ENCODE measurements at regions not wholly inside any gene's neighbourhood (a gene's known extent, or its start where the extent isn't known, plus 50 kb on each side); places are given as distances from the start of the nearest gene placed in this dataset.

- TF ChIP-seq SPI1 (IDR thresholded peaks at IDR 0.05; ENCODE audit: borderline replicate concordance, insufficient read depth, low read depth, low read length), result no peak
- TF ChIP-seq ZNF622 (IDR thresholded peaks at IDR 0.05), result no peak
- intact Hi-C loops (cut with micrococcal nuclease; ENCODE audit: unreplicated experiment), result no loop called here
- in situ Hi-C loops (cut with MboI), result no loop called here
These were observed 208.1 kb upstream of the SAMSN1 start for GRCh38 chr21:14754259-14754604.

GRCh38 chr21:14753466-14754258 lies 207.5 kb upstream of the SAMSN1 start:
- no peak overlapping the region for H2AFZ ChIP-seq (ENCODE audit: control insufficient read depth, low read depth, low read length)
- POLR2A ChIA-PET, result no interaction called here
- no peaks in the 10 kb centered on the region for H4K20me1 ChIP-seq (ENCODE audit: control insufficient read depth, insufficient read depth)
- DNase-seq (ENCODE audit: low read depth, low spot score) (no peak), FAIRE-seq (no peak), ATAC-seq (no peak)
- no peaks in the 10 kb centered on the region for H3K27me3 ChIP-seq (replicated peaks in 1 of 2; ENCODE audit: control insufficient read depth in 2 of 2, insufficient read depth in 2 of 2, low read length in 1 of 2)
- SMC1A ChIA-PET (ENCODE audit: uncharacterized antibody, unreplicated experiment), result no interaction called here
- intact Hi-C loops (cut with micrococcal nuclease; ENCODE audit: unreplicated experiment) (no loop called here), in situ Hi-C loops (cut with MboI) (no loop called here)
- H3K4me2 ChIP-seq (ENCODE audit: control insufficient read depth, insufficient read depth), result no peak overlapping the region
- H3K36me3 ChIP-seq (ENCODE audit: control insufficient read depth in 2 of 2, insufficient read depth in 2 of 2, low read length in 1 of 2), result no peaks in the 10 kb centered on the region
- H3K4me1 ChIP-seq (ENCODE audit: control insufficient read depth, insufficient read depth, low read length), result 0 out of 2 replicates have a peak, but pooled peaks cover 3% of the 10 kb centered on the region
- no peaks in the 10 kb centered on the region; the same call in 2 of the 3 replicates for H3K9me3 ChIP-seq (replicated peaks; ENCODE audit: control insufficient read depth, insufficient read depth, low read length)
- H3K4me3 ChIP-seq, result no peak overlapping the region
- RAD21 ChIA-PET (ENCODE audit: unreplicated experiment), result interaction anchor here (1.6 kb wide), 1 partner anchor 10 kb away, joined by 3 read pairs; no protein-coding TSS in a partner anchor
- CTCF ChIA-PET, result interaction anchor here (0.6 to 2.0 kb wide), 3 partner anchors 16 to 26 kb away, joined by 3 to 5 read pairs (median 4); no protein-coding TSS in a partner anchor
- no TSS peak for BruUV-seq (replicated peaks)
- WGBS (ENCODE audit: insufficient coverage, insufficient replicate concordance, low lambda C conversion rate, missing lambda C conversion rate), result 47% methylated on average over 2 of the region's 2 CpGs
- no peak overlapping the region for H3K27ac ChIP-seq (ENCODE audit: control insufficient read depth, insufficient read depth)
- H3K9ac ChIP-seq (ENCODE audit: control insufficient read depth, insufficient read depth, low read length), result no peak overlapping the region
- H3K79me2 ChIP-seq (ENCODE audit: control insufficient read depth, insufficient read depth, low read length), result no peaks in the 10 kb centered on the region
- TF ChIP-seq ZBTB11 (CRISPR knock-in tag; IDR thresholded peaks at IDR 0.05) (no peak), IKZF1 (conservative IDR thresholded peaks at IDR 0.05) (no peak), PAX8 (IDR thresholded peaks at IDR 0.05) (no peak), MTA2 (IDR thresholded peaks at IDR 0.05; ENCODE audit: low read depth) (no peak), MEF2A (IDR thresholded peaks at IDR 0.05; ENCODE audit: insufficient read depth, low read depth, low read length) (no peak), TBL1XR1 (IDR thresholded peaks at IDR 0.05; ENCODE audit: low read depth, low read length) (no peak), ZNF24 (IDR thresholded peaks at IDR 0.05) (no peak), LARP7 (IDR thresholded peaks at IDR 0.05) (no peak), RELA (IDR thresholded peaks at IDR 0.05; ENCODE audit: borderline replicate concordance, partially characterized antibody) (no peak), DPF2 (IDR thresholded peaks at IDR 0.05) (no peak), TAF1 (IDR thresholded peaks at IDR 0.05; ENCODE audit: borderline replicate concordance, low read depth, low read length) (no peak), NR2C1 (IDR thresholded peaks at IDR 0.05) (no peak), ZNF274 (IDR thresholded peaks at IDR 0.05; ENCODE audit: insufficient read depth, insufficient read length) (no peak)

More at GRCh38 chr21:14754259-14754604, 208.1 kb upstream of the SAMSN1 start:
- WGBS (ENCODE audit: insufficient coverage, insufficient replicate concordance, low lambda C conversion rate, missing lambda C conversion rate), result 8% methylated on average over 1 of the region's 1 CpG
- Histone ChIP-seq H2AFZ (ENCODE audit: control insufficient read depth, low read depth, low read length) (no peak overlapping the region), H4K20me1 (ENCODE audit: control insufficient read depth, insufficient read depth) (no peaks in the 10 kb centered on the region), H3K4me2 (ENCODE audit: control insufficient read depth, insufficient read depth) (no peak overlapping the region), H3K4me3 (no peak overlapping the region), H3K4me1 (ENCODE audit: control insufficient read depth, insufficient read depth, low read length) (0 out of 2 replicates have a peak, but pooled peaks cover 3% of the 10 kb centered on the region), H3K9me3 (replicated peaks; ENCODE audit: control insufficient read depth, insufficient read depth, low read length) (no peaks in the 10 kb centered on the region; the same call in 1 of the 3 replicates), H3K27me3 (replicated peaks in 1 of 2; ENCODE audit: control insufficient read depth in 2 of 2, insufficient read depth in 2 of 2, low read length in 1 of 2) (no peaks in the 10 kb centered on the region), H3K79me2 (ENCODE audit: control insufficient read depth, insufficient read depth, low read length) (no peaks in the 10 kb centered on the region), H3K36me3 (ENCODE audit: control insufficient read depth in 2 of 2, insufficient read depth in 2 of 2, low read length in 1 of 2) (no peaks in the 10 kb centered on the region), H3K9ac (ENCODE audit: control insufficient read depth, insufficient read depth, low read length) (no peak overlapping the region), H3K27ac (ENCODE audit: control insufficient read depth, insufficient read depth) (no peak overlapping the region)
- ChIA-PET CTCF (interaction anchor here (0.6 to 2.0 kb wide), 2 partner anchors 16 to 18 kb away, joined by 4 to 5 read pairs; no protein-coding TSS in a partner anchor), POLR2A (no interaction called here), SMC1A (ENCODE audit: uncharacterized antibody, unreplicated experiment) (interaction anchor here (1.7 kb wide), 1 partner anchor 18 kb away, joined by 6 read pairs; no protein-coding TSS in a partner anchor), RAD21 (ENCODE audit: unreplicated experiment) (interaction anchor here (1.6 kb wide), 1 partner anchor 9 kb away, joined by 3 read pairs; no protein-coding TSS in a partner anchor)
- FAIRE-seq, result no peak
- no peak for ATAC-seq
- BruUV-seq (replicated peaks), result no TSS peak
- no peak for DNase-seq (ENCODE audit: low read depth, low spot score)
